Tibial nerve (tissue), 4 donors: ENCODE measurements at regions not wholly inside any gene's neighbourhood (a gene's known extent, or its start where the extent isn't known, plus 50 kb on each side); places are given as distances from the start of the nearest gene placed in this dataset.
A peak's percentile ranks its signal among the peaks of the same experiment; 100 is the strongest.

Experiments
- DNase-seq, 2 donors: peaks; one replicate each; pipeline ENCODE4 v3.0.0-alpha.2; 2019; ENCODE audit warnings: low spot score in 2 of 2
- H3K27ac ChIP-seq, 4 donors: fragments of 200-600 bp; sonication (generic) in 3 of 4; one replicate each; pipeline ENCODE4 v1.5.1; 2017 to 2019; ENCODE audit warnings: mild to moderate bottlenecking in 1 of 4
- H3K27me3 ChIP-seq, 2 donors: fragments of 200-600 bp; sonication (generic) in 1 of 2; one replicate each; pipeline versions ENCODE4 v1.5.1 to v1.6.0; 2017 to 2019
- H3K36me3 ChIP-seq, 3 donors: fragments of 200-600 bp; sonication (generic); one replicate each; pipeline ENCODE4 v1.5.1; 2018 to 2019
- H3K4me1 ChIP-seq, 4 donors: fragments of 200-600 bp; sonication (generic) in 3 of 4; one replicate each; pipeline ENCODE4 v1.5.1; 2017 to 2019
- H3K4me3 ChIP-seq, 4 donors: fragments of 200-600 bp; sonication (generic) in 3 of 4; one replicate each; pipeline ENCODE4 v1.5.1; 2017 to 2019; ENCODE audit warnings: mild to moderate bottlenecking in 1 of 4, moderate library complexity in 1 of 4
- H3K9me3 ChIP-seq, 4 donors: fragments of 200-600 bp; sonication (generic) in 3 of 4; one replicate each; pipeline ENCODE4 v1.5.1; 2017 to 2019
- EP300 ChIP-seq, 2 donors: sonication (generic); formaldehyde crosslinking; IDR thresholded peaks; one replicate each; pipeline ENCODE4 v1.6.1; 2017; ENCODE audit warnings: antibody characterized with exemption in 2 of 2, mild to moderate bottlenecking in 1 of 2
- POLR2A ChIP-seq, 2 donors: fragments of 450-650 bp; IDR thresholded peaks; one replicate each; pipeline ENCODE4 v1.6.1; 2017; ENCODE audit warnings: antibody characterized with exemption in 2 of 2, mild to moderate bottlenecking in 2 of 2, moderate library complexity in 2 of 2
- WGBS, 2 donors: methylation state at CpG; one replicate each; pipeline ENCODE4 v1.1.5; 2018; 5-methylcytosine and 5-hydroxymethylcytosine counted together
- TF ChIP-seq, protein P1 (sequence below), 5 experiments: fragments of 200-600 bp in 3 of 5; fragments of 450-650 bp in 2 of 5; sonication (generic) in 3 of 5; IDR thresholded peaks; one replicate each; pipeline ENCODE4 v1.5.1; 2016 to 2019; ENCODE audit warnings: antibody characterized with exemption in 5 of 5, mild to moderate bottlenecking in 3 of 5, moderate library complexity in 2 of 5

- WGBS, 2 donors = 25 to 32% methylated on average over 4 of the region's 4 CpGs
- peak overlapping the region in 1 of 4 donors; percentile 54 for H3K27ac ChIP-seq
- H3K36me3 ChIP-seq = no peaks in the 10 kb centered on the region
- H3K4me3 ChIP-seq = no peak overlapping the region
- DNase-seq = no peak
- no peak for TF ChIP-seq POLR2A (IDR thresholded peaks at IDR 0.05)
- no peak for TF ChIP-seq EP300 (IDR thresholded peaks at IDR 0.05)
- H3K4me1 ChIP-seq = peaks cover 0 to 11% (median 0%) of the 10 kb centered on the region in 4 donors
- H3K9me3 ChIP-seq = no peaks in the 10 kb centered on the region
- no peaks in the 10 kb centered on the region for H3K27me3 ChIP-seq
Measured at GRCh38 chr20:60573003-60573680, 614.9 kb downstream of the CDH26 start.

DNA sequence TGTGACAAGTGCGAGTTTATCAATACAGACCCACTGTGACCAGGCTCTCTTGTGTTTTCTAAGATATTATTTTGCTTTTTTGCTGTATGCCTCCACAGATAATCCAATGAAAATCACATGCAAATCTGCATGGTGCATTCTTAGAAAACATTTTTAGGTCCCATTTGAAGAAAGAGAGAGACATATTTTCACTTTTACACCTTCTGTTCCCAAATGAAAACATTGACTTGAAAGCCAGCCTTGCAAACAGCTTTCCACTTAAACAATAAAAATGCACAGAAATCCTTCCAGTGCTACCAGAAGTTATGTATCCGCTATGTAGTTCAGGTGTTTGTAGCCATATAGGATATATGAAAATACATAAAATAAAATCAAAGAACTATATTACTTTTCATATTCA, 618.0 kb downstream of the CDH26 start:
- Histone ChIP-seq H3K9me3 (no peaks in the 10 kb centered on the region), H3K27ac (no peak overlapping the region), H3K4me3 (no peak overlapping the region), H3K27me3 (no peaks in the 10 kb centered on the region), H3K36me3 (no peaks in the 10 kb centered on the region), H3K4me1 (peaks cover 0 to 11% (median 0%) of the 10 kb centered on the region in 4 donors)
- no peak for TF ChIP-seq EP300 (IDR thresholded peaks at IDR 0.05)
- TF ChIP-seq POLR2A (IDR thresholded peaks at IDR 0.05) = no peak
- TF ChIP-seq, protein P1, sequence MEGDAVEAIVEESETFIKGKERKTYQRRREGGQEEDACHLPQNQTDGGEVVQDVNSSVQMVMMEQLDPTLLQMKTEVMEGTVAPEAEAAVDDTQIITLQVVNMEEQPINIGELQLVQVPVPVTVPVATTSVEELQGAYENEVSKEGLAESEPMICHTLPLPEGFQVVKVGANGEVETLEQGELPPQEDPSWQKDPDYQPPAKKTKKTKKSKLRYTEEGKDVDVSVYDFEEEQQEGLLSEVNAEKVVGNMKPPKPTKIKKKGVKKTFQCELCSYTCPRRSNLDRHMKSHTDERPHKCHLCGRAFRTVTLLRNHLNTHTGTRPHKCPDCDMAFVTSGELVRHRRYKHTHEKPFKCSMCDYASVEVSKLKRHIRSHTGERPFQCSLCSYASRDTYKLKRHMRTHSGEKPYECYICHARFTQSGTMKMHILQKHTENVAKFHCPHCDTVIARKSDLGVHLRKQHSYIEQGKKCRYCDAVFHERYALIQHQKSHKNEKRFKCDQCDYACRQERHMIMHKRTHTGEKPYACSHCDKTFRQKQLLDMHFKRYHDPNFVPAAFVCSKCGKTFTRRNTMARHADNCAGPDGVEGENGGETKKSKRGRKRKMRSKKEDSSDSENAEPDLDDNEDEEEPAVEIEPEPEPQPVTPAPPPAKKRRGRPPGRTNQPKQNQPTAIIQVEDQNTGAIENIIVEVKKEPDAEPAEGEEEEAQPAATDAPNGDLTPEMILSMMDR (IDR thresholded peaks at IDR 0.05) = no peak
- WGBS, 2 donors = 81% methylated on average over 2 of the region's 2 CpGs
- no peak for DNase-seq

- Histone ChIP-seq H3K4me1 (peaks cover 0 to 9% (median 0%) of the 10 kb centered on the region in 4 donors), H3K27ac (no peak overlapping the region), H3K4me3 (no peak overlapping the region), H3K9me3 (no peaks in the 10 kb centered on the region), H3K36me3 (no peaks in the 10 kb centered on the region), H3K27me3 (no peaks in the 10 kb centered on the region)
- 79 to 91% methylated on average over 4 of the region's 4 CpGs for WGBS, 2 donors
- TF ChIP-seq POLR2A (IDR thresholded peaks at IDR 0.05) = no peak
- no peak for TF ChIP-seq EP300 (IDR thresholded peaks at IDR 0.05)
- TF ChIP-seq, protein P1 (IDR thresholded peaks at IDR 0.05) = no peak
- no peak for DNase-seq
Measured at GRCh38 chr20:60579941-60580515, 621.8 kb downstream of the CDH26 start.

GRCh38 chr20:60581606-60582115, 623.4 kb downstream of the CDH26 start:
- peaks cover 0 to 24% (median 2%) of the 10 kb centered on the region in 4 donors for H3K4me1 ChIP-seq
- WGBS, 2 donors = 83 to 87% methylated on average over 4 of the region's 4 CpGs
- no peak overlapping the region for H3K4me3 ChIP-seq
- DNase-seq = no peak
- TF ChIP-seq EP300 (IDR thresholded peaks at IDR 0.05) (no peak), POLR2A (IDR thresholded peaks at IDR 0.05) (no peak)
- TF ChIP-seq, protein P1 (IDR thresholded peaks at IDR 0.05) = no peak
- no peaks in the 10 kb centered on the region for H3K9me3 ChIP-seq
- no peaks in the 10 kb centered on the region for H3K27me3 ChIP-seq
- H3K36me3 ChIP-seq = no peaks in the 10 kb centered on the region
- H3K27ac ChIP-seq = peak overlapping the region in 1 of 4 donors; percentile 51

- DNase-seq = no peak
- H3K4me1 ChIP-seq = peaks cover 0 to 34% (median 3%) of the 10 kb centered on the region in 4 donors
- TF ChIP-seq, protein P1 (IDR thresholded peaks at IDR 0.05) = no peak
- TF ChIP-seq POLR2A (IDR thresholded peaks at IDR 0.05) (no peak), EP300 (IDR thresholded peaks at IDR 0.05) (peak in 1 of 2 donors; percentile 37)
- peak overlapping the region in 2 of 4 donors; percentile 52 to 72 for H3K27ac ChIP-seq
- H3K27me3 ChIP-seq = no peaks in the 10 kb centered on the region
- no peaks in the 10 kb centered on the region for H3K36me3 ChIP-seq
- 53 to 55% methylated on average over 2 of the region's 2 CpGs for WGBS, 2 donors
- no peaks in the 10 kb centered on the region for H3K9me3 ChIP-seq
- H3K4me3 ChIP-seq = no peak overlapping the region
Measured at GRCh38 chr20:60583741-60584140, 625.5 kb downstream of the CDH26 start.
